T47D (cell line): ENCODE measurements at regions not wholly inside any gene's neighbourhood (a gene's known extent, or its start where the extent isn't known, plus 50 kb on each side); places are given as distances from the start of the nearest gene placed in this dataset.

Source experiments
- DNase-seq, 2 experiments: peaks; one replicate each; pipeline versions ENCODE4 v3.0.0 to v3.0.0-alpha.2; 2011 to 2012; ENCODE audit warnings: low read depth in 1 of 2, low spot score in 1 of 2
- JUND ChIP-seq: IDR thresholded peaks from 2 replicates; pipeline ENCODE4 v1.6.1; 2012; ENCODE audit warnings: low read depth
- in situ Hi-C: cut with HindIII; loops from 2 replicates; pipeline ENCODE4 v1.10.0; 2016; ENCODE audit warnings: low sequenced_read_pairs, low pct_unique_long_range_greater_than_20kb

DNA sequence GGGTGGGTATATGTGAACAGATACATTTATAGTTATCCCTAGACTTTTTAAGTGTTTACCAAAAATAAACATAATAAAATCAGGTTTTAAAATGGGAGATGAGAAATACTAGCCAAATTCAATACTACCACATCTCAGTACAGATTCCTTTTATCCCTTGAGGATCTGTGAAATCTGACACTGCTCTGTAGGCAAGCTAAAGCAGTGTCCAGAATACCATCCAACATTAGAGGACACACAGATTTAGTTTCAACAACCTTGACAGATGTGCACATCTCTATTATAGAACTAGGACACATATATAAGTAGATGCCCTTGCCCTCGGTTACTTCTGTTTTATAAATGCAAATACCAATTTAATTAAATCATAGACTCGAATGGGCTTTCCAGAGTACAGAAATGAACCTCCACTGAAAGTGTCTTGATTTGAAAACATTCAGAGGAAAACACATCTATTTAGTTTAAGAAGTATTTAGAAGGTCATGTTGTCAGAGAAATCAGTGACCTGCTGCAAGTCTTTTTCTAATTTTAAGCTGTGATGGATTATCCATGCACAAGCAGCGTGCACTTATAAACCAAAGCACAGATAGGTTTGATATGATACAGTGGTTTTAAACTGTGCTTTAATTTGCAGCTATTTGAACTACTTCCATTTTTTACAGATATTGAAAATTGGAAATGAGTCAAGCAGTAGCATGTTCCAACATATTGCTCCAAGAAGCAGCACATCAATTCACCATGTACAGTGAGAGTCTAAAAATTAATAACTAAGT, 156.3 kb upstream of the EPHA7 start:
- no peak for DNase-seq
- in situ Hi-C loops = no loop called here
- TF ChIP-seq JUND = no peak

DNA sequence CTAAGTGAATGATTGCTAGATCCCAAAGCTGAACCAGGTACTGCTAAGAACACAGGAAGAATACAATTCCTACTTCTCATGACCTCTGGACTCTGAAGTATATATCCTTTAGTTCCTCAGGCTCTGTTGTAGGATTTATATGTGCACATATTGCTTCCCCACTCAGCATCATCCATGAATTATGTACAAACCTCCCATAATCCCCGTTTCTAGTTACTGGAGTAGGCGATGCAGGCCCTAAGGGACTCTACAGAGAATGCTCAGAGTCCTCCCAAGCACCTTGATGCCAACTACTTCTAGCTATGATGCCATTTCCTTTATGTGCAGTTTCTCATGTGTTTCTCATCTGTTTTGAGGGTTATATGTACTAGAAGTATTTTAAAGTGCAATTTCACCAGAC, 154.9 kb upstream of the EPHA7 start:
- in situ Hi-C loops = no loop called here
- TF ChIP-seq JUND = no peak

GRCh38 chr6:93571346-93571745, 152.0 kb upstream of the EPHA7 start:
- TF ChIP-seq JUND = no peak
- in situ Hi-C loops = no loop called here
- DNase-seq = no peak

More for the DNA sequence above, 154.9 kb upstream of the EPHA7 start:
- DNase-seq = no peak

GRCh38 chr6:93568169-93568568, 148.8 kb upstream of the EPHA7 start:
- DNase-seq = no peak
- in situ Hi-C loops = no loop called here

DNA sequence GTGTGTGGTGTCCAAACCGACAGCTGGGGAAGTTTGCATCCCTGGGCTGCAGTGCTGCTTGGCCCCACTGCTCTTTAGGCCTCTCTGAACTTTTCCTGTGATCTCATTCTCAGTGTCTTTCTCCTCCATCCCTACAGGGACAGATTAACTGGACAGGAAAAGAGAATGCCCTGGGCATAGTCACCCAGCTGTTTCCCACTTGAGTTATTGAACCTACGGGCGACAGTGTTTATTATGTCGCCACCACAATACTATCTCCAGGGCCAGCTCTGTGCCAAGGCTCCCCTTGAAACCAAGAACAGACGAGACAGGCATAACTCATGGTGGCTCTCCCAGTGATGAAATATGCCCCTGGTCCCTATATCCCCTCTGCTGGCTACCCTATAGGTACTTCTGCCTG, 147.8 kb upstream of the EPHA7 start:
- TF ChIP-seq JUND = no peak
- in situ Hi-C loops = no loop called here
- no peak for DNase-seq

More at GRCh38 chr6:93568169-93568568, 148.8 kb upstream of the EPHA7 start:
- TF ChIP-seq JUND = no peak

DNA sequence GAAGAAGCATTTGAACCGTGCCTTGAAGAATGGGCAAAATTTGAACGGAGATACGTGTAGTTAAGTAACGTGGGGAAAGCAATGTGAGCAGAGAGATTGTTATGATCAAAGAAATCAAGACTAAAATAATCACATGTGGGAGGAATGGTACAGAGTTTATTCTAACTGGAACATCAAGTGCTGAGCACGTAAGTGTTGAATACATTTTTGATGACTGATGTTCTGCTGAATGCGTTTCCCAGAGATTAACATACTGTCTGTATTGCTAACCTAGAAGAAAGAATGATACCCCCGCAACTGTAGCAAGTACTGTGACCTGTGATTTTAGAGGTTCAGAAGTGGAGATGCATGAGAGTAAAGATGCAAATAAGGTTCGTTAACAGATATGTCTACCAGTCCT, 146.9 kb upstream of the EPHA7 start:
- in situ Hi-C loops = no loop called here
- TF ChIP-seq JUND = no peak
- DNase-seq = no peak

DNA sequence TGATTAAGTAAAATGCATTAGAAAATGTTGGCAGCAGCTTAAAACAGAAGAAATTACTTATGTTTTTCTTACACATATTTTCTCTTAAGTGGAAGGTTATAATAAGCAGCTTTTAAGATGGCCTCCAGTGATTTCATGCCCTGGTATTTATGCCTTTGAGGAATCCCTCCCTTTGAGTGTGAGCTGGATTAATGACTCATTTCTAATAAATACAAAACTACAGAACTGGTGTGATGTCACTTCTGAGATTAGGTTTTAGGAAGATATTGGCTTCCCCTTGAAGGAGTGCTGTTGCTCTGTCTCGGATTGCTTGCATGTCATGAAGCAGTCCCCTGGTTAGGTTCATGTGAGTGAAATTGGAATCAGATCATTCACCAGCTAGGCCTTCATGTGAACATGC, 143.2 kb upstream of the EPHA7 start:
- TF ChIP-seq JUND = no peak
- in situ Hi-C loops = no loop called here
- no peak for DNase-seq

- in situ Hi-C loops = no loop called here
- no peak for TF ChIP-seq JUND
- DNase-seq = no peak
Measured at GRCh38 chr6:93555292-93555691, 135.9 kb upstream of the EPHA7 start.

DNA sequence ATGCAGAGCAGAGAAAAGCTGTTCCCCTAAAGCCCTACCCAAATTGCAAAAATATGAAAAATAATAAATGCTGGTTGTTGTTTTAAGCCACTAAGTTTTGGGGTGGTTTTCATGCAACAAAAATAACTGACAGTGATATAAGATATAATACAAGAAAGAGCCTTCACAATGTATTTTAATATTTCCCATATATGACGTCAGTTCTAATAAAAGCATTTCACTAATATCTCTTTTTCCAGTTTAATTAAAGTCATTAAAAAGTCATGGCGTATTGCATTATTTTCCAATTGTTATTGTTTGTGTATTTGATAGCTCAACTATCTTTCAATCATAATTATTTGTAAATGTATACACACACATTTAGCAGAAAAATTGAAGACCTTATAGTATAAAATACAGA, 134.7 kb upstream of the EPHA7 start:
- DNase-seq = no peak
- TF ChIP-seq JUND = no peak
- in situ Hi-C loops = no loop called here

- in situ Hi-C loops = no loop called here
- no peak for DNase-seq
- no peak for TF ChIP-seq JUND
Measured at GRCh38 chr6:93550551-93551276, 131.4 kb upstream of the EPHA7 start.

GRCh38 chr6:93549868-93550267, 130.5 kb upstream of the EPHA7 start:
- TF ChIP-seq JUND = no peak
- no peak for DNase-seq
- in situ Hi-C loops = no loop called here

- no peak for TF ChIP-seq JUND
- in situ Hi-C loops = no loop called here
- no peak for DNase-seq
Measured at GRCh38 chr6:93524671-93525451, 105.5 kb upstream of the EPHA7 start.

- no peak for DNase-seq
- no peak for TF ChIP-seq JUND
- in situ Hi-C loops = no loop called here
Measured at GRCh38 chr6:93523365-93523764, 104.0 kb upstream of the EPHA7 start.
